ENCODE measurements at regions not wholly inside any gene's neighbourhood (a gene's known extent, or its start where the extent isn't known, plus 50 kb on each side); places are given as distances from the start of the nearest gene placed in this dataset.

DNA sequence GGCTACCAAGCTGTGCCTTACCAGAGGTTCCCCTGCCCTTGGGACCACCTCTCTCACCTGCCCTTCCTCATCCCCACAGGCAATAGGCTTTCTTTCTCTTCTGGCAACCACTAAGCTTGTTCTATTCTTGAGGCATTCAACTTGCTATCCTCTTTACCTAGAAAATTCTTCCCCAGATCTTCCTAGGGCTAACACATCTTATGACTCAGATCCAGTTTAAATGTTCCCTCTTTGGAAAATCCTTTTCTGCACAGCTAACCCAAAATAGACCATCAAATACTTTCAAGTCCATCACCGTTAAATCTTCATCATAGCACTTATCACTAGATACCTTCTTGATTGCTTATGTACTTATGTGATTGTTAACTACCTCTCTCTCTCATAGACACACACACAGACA is 93.7 kb downstream of the ENC1 start (continued):
- TF ChIP-seq EZH2 (IDR thresholded peaks at IDR 0.05; ENCODE audit: borderline replicate concordance, insufficient read depth, low read length, poor library complexity, severe bottlenecking) (no peak), EP300 (conservative IDR thresholded peaks at IDR 0.05; ENCODE audit: poor library complexity, severe bottlenecking) (no peak)

DNA sequence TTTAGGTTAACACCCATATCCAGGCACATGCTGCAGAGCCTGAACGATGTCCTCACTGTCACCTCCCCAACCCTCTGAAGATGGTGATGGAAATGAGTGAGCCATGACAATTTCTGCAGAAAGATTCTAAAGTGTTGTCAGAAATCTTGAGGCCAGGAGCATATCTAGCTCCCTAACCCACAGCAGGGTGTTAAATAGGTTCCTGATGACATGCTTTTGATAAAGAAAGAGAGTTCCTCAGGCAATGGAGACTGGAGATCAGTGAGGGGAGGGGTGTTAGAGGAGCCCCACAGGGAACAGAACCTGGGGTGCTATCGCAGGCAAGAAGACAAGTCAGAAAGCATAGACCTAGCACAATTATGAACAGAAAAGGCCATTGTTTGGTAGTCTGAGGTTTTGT is 95.7 kb downstream of the ENC1 start:
- Histone ChIP-seq H2AFZ (ENCODE audit: low read depth, low read length) (no peak overlapping the region), H3K4me2 (ENCODE audit: low read length) (no peak overlapping the region), H3K9ac (ENCODE audit: low read length) (no peak overlapping the region), H3K36me3 (ENCODE audit: insufficient read depth, low read length) (no peaks in the 10 kb centered on the region), H3F3A (ENCODE audit: insufficient read depth, low read length, poor library complexity, severe bottlenecking) (no peaks in the 10 kb centered on the region), H3K9me2 (ENCODE audit: insufficient read depth, low read length) (no peaks in the 10 kb centered on the region), H3K4me3 (ENCODE audit: low read length) (no peak overlapping the region), H3K79me2 (replicated peaks; ENCODE audit: insufficient read depth, low read length) (no peaks in the 10 kb centered on the region), H3K27me3 (ENCODE audit: insufficient read depth, low read depth, low read length) (no peaks in the 10 kb centered on the region), H4K20me1 (ENCODE audit: insufficient read depth) (no peaks in the 10 kb centered on the region), H3K9me3 (ENCODE audit: low read length) (no peaks in the 10 kb centered on the region), H3K27ac (ENCODE audit: low read length) (no peak overlapping the region)
- no peak for TF ChIP-seq RAD21 (conservative IDR thresholded peaks at IDR 0.05)
- TF ChIP-seq MXI1 (conservative IDR thresholded peaks at IDR 0.05; ENCODE audit: poor library complexity, severe bottlenecking): no peak
- TF ChIP-seq POLR2AphosphoS5 (IDR thresholded peaks at IDR 0.05): no peak
- no peak for TF ChIP-seq EP300 (conservative IDR thresholded peaks at IDR 0.05; ENCODE audit: poor library complexity, severe bottlenecking)
- TF ChIP-seq EZH2 (IDR thresholded peaks at IDR 0.05; ENCODE audit: borderline replicate concordance, insufficient read depth, low read length, poor library complexity, severe bottlenecking): no peak
- no peak for TF ChIP-seq CTCF (IDR thresholded peaks at IDR 0.05; ENCODE audit: poor library complexity, severe bottlenecking)

- Histone ChIP-seq H3K79me2 (replicated peaks; ENCODE audit: insufficient read depth, low read length) (no peaks in the 10 kb centered on the region), H3K9me3 (ENCODE audit: low read length) (no peaks in the 10 kb centered on the region), H3K4me2 (ENCODE audit: low read length) (no peak overlapping the region), H3K9me2 (ENCODE audit: insufficient read depth, low read length) (no peaks in the 10 kb centered on the region), H4K20me1 (ENCODE audit: insufficient read depth) (no peaks in the 10 kb centered on the region), H3K9ac (ENCODE audit: low read length) (no peak overlapping the region), H3K4me3 (ENCODE audit: low read length) (no peak overlapping the region), H3F3A (ENCODE audit: insufficient read depth, low read length, poor library complexity, severe bottlenecking) (no peaks in the 10 kb centered on the region), H3K36me3 (ENCODE audit: insufficient read depth, low read length) (no peaks in the 10 kb centered on the region), H2AFZ (ENCODE audit: low read depth, low read length) (peak overlapping the region; percentile 14), H3K27me3 (ENCODE audit: insufficient read depth, low read depth, low read length) (no peaks in the 10 kb centered on the region), H3K27ac (ENCODE audit: low read length) (no peak overlapping the region)
- no peak for TF ChIP-seq EZH2 (IDR thresholded peaks at IDR 0.05; ENCODE audit: borderline replicate concordance, insufficient read depth, low read length, poor library complexity, severe bottlenecking)
- no peak for TF ChIP-seq POLR2AphosphoS5 (IDR thresholded peaks at IDR 0.05)
- TF ChIP-seq SMC3 (conservative IDR thresholded peaks at IDR 0.05; ENCODE audit: poor library complexity): no peak
- TF ChIP-seq, protein P1, sequence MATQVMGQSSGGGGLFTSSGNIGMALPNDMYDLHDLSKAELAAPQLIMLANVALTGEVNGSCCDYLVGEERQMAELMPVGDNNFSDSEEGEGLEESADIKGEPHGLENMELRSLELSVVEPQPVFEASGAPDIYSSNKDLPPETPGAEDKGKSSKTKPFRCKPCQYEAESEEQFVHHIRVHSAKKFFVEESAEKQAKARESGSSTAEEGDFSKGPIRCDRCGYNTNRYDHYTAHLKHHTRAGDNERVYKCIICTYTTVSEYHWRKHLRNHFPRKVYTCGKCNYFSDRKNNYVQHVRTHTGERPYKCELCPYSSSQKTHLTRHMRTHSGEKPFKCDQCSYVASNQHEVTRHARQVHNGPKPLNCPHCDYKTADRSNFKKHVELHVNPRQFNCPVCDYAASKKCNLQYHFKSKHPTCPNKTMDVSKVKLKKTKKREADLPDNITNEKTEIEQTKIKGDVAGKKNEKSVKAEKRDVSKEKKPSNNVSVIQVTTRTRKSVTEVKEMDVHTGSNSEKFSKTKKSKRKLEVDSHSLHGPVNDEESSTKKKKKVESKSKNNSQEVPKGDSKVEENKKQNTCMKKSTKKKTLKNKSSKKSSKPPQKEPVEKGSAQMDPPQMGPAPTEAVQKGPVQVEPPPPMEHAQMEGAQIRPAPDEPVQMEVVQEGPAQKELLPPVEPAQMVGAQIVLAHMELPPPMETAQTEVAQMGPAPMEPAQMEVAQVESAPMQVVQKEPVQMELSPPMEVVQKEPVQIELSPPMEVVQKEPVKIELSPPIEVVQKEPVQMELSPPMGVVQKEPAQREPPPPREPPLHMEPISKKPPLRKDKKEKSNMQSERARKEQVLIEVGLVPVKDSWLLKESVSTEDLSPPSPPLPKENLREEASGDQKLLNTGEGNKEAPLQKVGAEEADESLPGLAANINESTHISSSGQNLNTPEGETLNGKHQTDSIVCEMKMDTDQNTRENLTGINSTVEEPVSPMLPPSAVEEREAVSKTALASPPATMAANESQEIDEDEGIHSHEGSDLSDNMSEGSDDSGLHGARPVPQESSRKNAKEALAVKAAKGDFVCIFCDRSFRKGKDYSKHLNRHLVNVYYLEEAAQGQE (IDR thresholded peaks at IDR 0.05; ENCODE audit: borderline replicate concordance): no peak
- TF ChIP-seq MXI1 (conservative IDR thresholded peaks at IDR 0.05; ENCODE audit: poor library complexity, severe bottlenecking): no peak
- no peak for TF ChIP-seq RAD21 (conservative IDR thresholded peaks at IDR 0.05)
- no peak for TF ChIP-seq EP300 (conservative IDR thresholded peaks at IDR 0.05; ENCODE audit: poor library complexity, severe bottlenecking)
These were observed 97.1 kb downstream of the ENC1 start for GRCh38 chr5:74543162-74543995.
